Frontal cortex (tissue), 3 donors: ENCODE measurements at regions not wholly inside any gene's neighbourhood (a gene's known extent, or its start where the extent isn't known, plus 50 kb on each side); places are given as distances from the start of the nearest gene placed in this dataset.
"Not testable (repeated sequence)": the region's sequence is repeated elsewhere in the genome, so short reads cannot be mapped to it uniquely, and the experiment has no call there.

Experiments
- DNase-seq, 2 donors: peaks; one replicate each; pipeline ENCODE4 v3.0.0; 2012; ENCODE audit warnings: low spot score in 2 of 2
- FAIRE-seq: peaks from 2 replicates; lab custom pipeline; 2012; peaks lifted over from hg19 to GRCh38; lab: Jason Lieb, UNC
- donor health status: control.
- donor health status: control.
- donor health status: control.

DNA sequence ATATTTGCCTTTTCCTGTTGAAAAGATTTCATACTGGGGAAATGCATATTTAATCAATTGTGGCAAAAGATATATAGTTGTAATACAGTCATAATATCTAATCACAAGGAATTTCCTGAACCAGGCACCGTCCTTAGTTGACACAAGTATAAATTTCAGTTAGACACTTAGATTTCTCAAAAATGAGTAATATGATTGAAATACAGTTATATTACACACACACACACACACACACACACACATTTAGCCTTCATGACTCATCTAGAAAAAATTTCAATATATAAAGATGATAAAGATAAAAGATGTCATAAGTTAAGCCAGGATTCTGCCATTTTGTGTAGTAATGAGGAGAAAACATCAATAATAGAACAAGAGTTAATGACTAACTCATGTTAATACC lies 258.4 kb upstream of the ZNF804A start:
- no peak for FAIRE-seq
- DNase-seq: no peak

DNA sequence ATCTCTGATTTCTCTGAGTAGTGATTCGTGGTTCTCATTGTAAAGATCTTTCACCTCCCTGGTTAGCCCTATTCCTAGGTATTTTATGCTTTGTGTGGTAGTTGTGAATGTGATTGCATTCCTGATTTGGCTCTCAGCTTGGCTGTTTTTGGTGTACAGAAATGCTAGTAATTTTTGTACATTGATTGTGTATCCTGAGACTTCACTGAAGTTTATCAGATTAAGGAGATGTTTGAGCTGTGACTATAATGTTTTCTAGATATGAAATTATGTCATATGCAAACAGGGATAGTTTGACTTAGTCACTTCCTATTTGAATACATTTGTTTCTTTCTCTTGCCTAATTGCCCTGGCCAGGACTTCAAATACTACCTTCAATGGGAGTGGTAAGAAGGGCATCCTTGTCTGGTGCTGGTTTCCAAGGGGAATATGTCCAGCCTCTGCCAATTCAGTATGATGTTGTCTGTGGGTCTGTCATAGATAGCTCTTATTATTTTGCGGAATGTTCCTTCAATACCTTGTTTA lies 251.9 kb upstream of the ZNF804A start:
- FAIRE-seq (no peak), DNase-seq (no peak)

DNA sequence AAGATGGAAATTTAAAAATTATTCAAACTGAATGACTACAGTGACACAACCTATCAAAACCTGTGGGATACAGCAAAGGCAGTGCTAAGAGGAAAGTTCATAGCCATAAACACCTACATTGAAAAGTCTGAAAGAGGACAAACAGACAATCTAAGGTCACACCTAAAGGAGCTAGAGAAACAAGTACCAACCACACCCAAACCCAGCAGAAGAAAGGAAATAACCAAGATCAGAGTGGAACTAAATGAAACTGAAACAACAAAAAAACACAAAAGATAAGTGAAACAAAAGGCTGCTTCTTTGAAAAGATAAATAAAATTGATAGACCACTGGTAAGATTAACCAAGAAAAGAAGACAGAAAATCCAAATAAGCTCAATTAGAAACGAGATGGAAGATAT lies 247.2 kb upstream of the ZNF804A start:
- no peak for DNase-seq
- FAIRE-seq: no peak

DNA sequence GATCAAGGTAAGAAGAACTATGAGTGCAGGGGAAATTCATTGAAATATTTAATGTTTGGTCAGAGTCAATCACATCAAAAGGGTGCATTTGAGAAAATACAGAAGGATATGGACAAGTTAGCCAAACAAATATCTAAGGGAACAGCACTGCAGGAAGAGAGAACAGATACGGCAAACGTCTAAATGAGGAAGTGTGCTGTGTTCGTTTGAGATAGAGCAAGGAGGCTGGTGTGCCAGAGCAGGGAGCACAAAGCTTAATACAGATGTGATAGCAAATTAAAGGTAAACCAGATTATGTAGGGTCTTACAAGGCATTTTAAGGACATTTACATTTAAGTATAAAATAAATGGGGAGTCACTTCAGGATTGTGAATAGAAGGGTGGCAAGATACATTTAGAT lies 241.3 kb upstream of the ZNF804A start:
- no peak for FAIRE-seq
- DNase-seq: no peak

DNA sequence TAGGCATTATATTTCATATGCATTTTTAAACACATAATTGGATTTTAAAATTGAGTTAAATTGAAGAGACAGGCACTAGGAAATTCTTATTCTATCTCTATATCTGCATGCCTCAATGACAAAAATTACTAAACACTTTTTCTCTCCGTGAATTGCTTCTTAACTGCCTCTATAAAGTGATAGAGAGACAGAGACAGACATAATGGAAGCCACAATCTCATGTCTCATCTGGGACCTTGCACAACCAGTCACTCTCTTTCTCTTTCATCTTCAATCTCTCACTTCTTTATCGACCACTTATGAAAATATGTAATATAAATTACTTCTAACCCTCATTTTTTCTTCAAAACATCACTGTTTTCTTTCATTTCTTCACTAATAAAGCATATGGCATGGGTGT lies 238.9 kb upstream of the ZNF804A start:
- DNase-seq (no peak), FAIRE-seq (no peak)

DNA sequence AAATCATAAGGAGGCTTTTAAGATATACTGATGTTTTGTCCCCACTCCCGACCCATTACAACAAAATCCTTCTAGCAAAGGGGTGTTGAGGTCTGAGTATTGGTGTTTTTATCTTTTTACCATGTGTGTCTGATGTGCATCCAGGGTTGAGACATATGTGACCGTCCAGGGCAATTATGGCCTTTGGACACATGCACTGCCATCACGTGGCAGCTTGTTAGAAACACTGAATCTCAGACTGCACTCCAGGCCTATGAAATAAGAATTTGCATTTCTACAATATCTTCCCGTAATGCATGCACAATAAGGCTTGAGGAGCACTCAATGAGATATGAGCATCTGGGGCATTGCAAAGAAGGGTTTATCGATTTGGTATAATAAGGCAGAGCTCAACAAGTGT lies 235.1 kb upstream of the ZNF804A start:
- DNase-seq (no peak), FAIRE-seq (no peak)

DNA sequence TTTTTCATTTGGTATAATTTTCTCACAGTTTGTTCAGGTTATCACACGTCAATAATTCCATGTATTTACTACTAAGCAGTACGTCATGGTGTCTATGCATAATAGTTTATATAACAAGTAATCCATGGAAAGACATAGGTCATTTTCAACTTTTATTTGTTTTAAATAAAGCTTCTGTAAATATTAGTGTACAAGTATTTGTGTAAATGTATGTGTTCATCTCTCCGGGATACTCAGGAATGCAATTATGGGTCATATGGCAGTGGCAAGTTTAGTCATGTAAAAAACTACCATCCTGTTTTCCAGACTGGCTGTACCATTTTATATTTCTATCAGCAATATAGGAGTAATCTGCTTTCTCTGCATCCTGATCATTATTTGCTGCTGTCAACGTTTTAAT lies 231.1 kb upstream of the ZNF804A start:
- FAIRE-seq (no peak), DNase-seq (no peak)

DNA sequence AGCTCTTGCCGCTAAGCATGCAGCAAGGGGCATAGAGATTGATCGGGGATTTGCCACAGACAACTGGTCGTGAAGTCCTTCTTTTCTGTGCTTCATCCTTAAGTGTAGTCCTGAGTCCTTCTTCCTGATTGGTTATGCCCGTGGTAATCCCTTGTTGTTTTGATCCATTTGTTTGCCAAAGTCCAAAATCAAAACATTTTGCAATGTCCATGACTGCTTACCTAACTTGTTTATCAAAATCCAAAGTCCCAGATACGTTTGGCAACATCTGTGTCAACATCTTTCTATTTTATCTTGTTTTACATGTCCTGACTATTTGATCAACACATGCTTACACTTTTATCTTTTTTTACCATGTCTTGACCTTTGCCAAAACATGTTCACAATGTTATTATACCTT lies 229.0 kb upstream of the ZNF804A start:
- DNase-seq (no peak), FAIRE-seq (no peak)

DNA sequence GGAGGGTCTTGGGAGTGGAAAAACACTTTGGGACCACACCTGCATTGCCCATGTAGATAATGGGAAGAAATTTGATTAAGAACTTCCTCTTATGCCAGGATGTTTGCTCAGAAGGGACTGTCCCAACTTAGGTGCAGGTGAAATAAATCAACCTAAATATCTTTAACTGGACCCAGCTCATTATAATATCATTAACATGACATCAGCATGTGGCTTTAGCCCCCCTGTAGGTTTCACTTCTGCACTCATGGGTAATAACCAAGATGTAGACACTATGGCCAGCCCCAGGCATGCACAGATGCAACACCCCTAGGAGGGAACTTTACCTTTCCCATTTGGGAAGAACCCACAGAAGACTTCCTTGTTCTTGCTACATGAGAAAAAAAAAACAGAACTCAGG lies 227.4 kb upstream of the ZNF804A start:
- FAIRE-seq (no peak), DNase-seq (no peak)

DNA sequence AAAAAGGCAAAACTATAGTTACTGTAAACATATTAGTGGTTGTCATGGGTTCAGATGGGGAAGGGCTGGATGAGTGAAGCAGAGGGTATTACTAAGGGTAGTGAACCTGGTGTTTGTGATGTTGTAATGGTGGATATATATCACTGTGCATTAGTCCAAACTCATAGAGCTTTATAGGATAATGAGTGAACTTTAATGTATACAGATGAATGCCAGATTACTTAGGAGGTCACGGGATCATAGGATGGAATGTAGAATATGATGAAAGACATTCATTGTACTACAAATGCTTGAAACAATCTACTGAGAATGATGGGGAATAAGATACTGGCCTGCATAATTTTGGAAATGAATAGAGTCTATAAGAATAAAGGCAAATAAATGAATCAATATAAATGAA lies 226.7 kb upstream of the ZNF804A start:
- FAIRE-seq (no peak), DNase-seq (no peak)

DNA sequence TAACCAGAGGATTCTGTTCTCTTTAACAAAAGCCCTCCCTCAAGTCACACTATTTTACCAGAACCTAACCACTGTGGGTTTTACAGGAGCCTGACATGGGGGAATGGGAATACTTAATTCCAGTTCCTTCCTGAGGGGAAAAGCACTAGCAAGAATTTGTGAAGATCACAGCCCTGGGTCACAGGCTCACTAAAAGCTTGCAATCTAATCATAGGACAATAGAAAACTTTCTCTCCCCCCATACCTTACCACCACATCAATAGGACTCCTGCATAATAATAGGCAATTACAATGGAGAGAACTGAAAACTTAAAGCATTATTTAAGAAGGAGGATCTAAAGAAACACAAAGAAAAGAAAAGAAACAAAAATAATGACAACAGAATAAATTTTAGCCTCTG lies 225.8 kb upstream of the ZNF804A start:
- DNase-seq (no peak), FAIRE-seq (no peak)

DNA sequence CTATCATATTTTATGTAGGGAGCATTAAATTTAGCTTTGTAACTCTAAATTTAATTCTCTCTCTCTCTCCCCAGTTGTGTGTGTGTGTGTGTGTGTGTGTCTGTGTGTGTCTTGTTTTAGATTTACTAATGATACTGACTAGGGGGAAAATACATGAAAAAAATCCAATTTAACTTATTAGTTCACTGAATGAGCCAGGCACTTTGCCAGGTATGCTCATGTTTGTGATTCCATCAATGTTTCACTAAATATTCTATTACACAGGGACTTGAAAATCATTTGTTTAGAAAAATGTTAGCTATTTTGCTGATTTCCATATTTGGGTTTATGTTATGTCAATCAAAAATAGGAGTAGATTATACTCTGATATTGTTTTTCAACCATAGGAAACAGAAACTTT lies 203.7 kb upstream of the ZNF804A start:
- FAIRE-seq: no peak

DNA sequence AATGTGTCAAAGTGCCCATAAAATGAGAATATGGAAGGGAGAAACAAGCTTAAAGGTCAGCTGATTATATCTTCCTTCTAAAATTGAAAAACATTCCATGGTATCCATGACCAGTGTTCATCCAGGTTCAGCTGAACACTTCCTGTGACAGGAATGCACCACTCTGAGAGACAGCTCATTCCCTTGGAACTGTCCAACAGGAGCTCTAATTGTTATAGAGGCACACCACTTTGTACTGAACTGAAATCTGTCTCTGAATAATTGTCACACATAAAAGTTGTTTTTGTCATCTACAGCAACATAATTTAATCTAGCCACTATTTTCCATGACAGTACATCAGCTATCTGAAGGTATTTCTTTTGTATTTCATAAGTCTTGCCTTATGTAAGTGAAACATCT lies 195.9 kb upstream of the ZNF804A start:
- no peak for FAIRE-seq

More for the DNA sequence above, 203.7 kb upstream of the ZNF804A start:
- no peak for DNase-seq

DNA sequence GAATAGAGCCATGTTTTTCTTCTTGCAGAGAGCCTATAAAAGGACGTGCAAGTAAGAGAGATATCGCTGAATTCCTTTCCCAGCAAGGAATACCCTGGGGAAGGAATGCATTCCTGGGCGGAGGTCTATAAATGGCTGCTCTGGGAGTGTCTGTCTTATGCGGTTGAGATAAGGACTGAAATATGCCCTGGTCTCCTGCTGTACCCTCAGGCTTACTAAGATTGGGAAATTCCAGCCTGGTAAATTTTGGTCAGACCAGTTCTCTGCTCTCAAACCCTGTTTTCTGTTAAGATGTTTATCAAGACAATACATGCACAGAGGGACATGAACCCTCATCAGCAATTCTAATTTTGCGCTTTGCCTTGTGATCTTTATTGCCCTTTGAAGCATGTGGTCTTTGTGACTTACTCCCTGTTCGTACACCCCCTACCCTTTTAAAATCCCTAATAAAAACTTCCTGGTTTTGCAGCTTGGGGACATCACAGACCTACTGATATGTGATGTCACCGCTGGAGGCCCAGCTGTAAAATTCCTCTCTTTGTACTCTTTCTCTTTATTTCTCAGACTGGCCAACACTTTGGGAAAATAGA lies 191.2 kb upstream of the ZNF804A start:
- not testable (repeated sequence) for FAIRE-seq, DNase-seq

More for the DNA sequence above, 195.9 kb upstream of the ZNF804A start:
- no peak for DNase-seq

DNA sequence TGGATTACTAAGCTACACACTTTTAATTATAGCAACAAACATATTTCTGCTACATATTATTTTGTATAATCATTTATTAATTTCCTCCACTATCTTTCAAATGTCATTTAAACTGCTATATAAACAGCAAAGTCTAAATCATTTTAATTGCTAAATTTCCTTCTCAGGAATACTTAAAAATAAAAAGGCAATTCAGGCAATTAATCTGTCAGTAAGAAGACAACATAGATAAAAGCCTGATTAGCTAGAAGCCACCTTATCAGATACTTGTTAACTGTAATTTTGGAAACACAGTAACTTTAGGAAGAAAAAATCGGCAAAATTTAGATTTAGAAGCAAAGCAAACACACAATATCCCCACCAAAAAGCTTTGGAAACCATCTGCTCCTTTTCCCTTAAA lies 188.2 kb upstream of the ZNF804A start:
- FAIRE-seq: no peak
- DNase-seq: no peak

DNA sequence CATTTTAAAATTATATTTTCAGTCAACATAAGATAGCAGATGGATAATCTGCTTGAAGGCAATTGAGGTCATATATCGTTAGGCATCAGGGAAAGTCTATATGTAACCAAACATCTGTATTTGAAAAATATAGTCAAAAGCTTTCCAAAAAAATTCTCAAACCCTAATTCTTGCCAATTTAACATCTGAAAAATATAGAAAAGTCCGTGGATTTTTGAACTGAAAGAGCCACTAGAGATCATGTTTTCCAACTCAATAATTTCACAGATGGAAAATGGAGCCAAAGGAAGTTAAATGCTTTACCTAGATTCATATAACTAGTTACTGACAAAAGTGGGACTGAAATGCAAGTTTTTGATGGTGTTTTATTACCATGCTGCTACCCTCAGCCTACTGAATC lies 185.1 kb upstream of the ZNF804A start:
- FAIRE-seq (no peak), DNase-seq (no peak)

DNA sequence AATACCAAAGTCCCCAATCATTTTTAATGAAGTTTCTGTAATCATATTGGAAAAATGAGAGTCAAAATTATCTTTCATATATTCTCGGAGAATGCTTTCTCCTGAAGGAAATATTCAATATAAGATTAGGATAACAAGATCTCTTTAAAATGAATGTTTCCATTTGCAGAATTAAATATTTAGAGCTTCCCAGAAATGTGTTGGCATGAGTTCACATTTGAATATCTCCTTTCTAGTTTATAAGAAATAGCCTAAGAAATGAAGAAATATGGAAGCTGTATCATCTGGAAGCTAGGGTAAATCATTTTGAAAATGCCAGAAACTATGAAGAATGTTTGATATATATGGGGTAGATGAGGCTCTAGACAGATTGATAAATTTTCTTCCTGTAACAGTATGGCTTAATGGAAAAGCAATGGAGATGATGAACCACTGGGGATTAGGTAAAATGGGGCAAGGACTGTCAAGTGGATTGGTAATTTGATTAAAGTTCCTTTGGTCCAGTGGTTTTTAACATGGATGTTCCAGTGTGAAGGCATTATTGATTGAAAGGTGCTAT lies 184.6 kb upstream of the ZNF804A start:
- FAIRE-seq: no peak
- no peak for DNase-seq

DNA sequence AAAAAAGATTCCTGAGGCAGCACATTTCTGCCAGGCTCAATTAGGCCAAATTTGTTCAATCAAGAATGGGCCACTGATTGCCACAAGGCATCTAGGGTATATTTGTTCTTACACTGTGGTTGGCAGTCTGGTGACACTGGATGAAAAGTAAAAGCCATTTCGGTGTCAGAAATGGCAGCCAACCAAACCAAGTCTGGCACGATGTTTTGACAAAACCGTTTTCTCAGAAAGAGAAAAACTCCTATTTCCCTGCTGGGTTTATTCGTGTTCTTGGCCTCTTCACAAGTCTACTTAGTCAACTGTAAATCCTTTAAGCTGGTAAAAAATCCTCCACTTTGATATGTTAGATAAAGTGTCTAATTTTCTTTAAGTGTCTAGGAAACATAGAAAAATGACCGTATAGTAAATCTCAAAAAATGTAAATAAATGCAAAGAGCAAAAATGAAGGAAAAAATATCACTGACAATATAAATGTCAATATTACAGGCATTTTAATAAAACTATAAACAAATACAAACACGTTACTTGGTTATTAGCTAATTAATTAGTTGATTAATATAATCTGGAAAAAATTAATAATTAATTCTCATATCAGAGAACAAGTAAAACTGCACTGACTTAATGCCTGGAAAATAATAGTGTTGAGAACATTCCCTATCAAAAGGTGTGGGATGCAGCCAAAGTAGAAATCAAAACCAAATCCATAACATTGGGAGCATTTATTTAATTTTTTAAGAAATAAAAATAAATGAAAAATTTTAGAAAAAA lies 182.0 kb upstream of the ZNF804A start:
- DNase-seq (no peak), FAIRE-seq (peak; percentile 66)

DNA sequence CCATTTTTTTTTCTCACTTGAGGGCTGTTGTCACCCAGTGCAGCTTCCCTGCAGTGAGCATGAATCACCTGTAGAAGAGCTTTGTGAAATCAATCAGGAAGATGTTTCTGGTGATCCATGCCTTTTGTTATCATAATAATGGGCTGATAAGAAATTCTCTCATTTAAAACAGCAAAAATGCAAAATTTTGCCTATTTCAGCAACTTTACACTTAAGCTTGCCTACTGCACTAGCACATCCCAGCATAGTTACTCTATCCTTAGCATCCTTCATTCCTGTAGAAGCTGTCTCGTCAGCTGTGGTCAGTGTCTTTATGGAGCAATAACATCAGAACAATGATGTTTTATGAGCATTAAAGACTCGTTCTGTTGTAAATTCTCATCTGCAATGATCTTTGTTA lies 178.6 kb upstream of the ZNF804A start:
- no peak for DNase-seq
- FAIRE-seq: no peak

DNA sequence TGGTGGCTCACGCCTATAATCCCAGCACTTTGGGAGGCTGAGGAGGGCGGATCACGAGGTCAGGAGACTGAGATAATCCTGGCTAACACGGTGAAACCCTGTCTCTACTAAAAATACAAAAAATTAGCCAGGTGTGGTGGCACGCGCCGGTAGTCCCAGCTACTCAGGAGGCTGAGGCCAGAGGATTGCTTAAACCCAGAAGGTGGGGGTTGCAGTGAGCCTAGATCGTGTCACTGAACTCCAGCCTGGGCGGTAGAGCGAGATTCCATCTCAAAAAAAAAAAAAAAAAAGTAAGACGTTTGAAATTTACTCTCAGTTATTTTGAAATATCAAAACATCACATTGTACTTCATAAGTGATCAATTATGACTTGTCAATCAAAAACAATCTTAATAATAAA lies 176.9 kb upstream of the ZNF804A start:
- FAIRE-seq, DNase-seq: not testable (repeated sequence)

DNA sequence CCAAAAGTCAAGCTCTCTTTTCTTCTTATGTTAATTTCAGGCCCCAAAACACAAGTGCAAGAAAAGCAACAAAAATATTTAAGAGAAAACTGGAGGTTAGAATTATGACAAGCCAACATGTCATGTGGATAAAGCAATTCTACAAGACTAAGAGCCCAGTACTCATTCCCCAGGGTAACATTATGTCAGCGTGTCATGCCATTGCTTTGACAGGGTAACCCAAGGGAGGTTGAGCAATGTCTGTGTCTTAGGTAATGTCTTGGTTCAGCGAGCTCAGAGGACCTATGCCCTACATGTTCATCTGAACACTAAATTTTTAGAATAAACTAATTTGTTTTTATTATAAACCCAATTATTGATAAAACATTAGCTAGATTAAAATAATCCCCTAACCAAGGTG lies 173.2 kb upstream of the ZNF804A start:
- DNase-seq: no peak
- no peak for FAIRE-seq
